ENCODE measurements at regions not wholly inside any gene's neighbourhood (a gene's known extent, or its start where the extent isn't known, plus 50 kb on each side); places are given as distances from the start of the nearest gene placed in this dataset.
"Not testable (repeated sequence)": the region's sequence is repeated elsewhere in the genome, so short reads cannot be mapped to it uniquely, and the experiment has no call there.

GRCh38 chr5:36739751-36740221, 133.4 kb downstream of the SLC1A3 start:
- DNase-seq: peak; percentile 90 to 96

- DNase-seq: peak; percentile 87 to 89
Observed at GRCh38 chr5:36740259-36740898, 134.0 kb downstream of the SLC1A3 start.

- peak; percentile 60 to 78 for DNase-seq
Observed at GRCh38 chr5:36741128-36741527, 134.7 kb downstream of the SLC1A3 start.

GRCh38 chr5:36743891-36744772, 132.4 kb upstream of the NIPBL start:
- DNase-seq: peak; percentile 96 to 99

- DNase-seq: peak; percentile 100
Observed at GRCh38 chr5:36744773-36745589, 131.6 kb upstream of the NIPBL start.

- not testable (repeated sequence) for DNase-seq
Observed at GRCh38 chr5:36747794-36748193, 128.8 kb upstream of the NIPBL start.

GRCh38 chr5:36751886-36752285, 124.7 kb upstream of the NIPBL start:
- DNase-seq: peak in 1 of 2 experiments; percentile 30

- no peak for DNase-seq
Observed at GRCh38 chr5:36755342-36755741, 121.2 kb upstream of the NIPBL start.

- no peak for DNase-seq
Observed at GRCh38 chr5:36755920-36756488, 120.6 kb upstream of the NIPBL start.

GRCh38 chr5:36756848-36757247, 119.7 kb upstream of the NIPBL start:
- no peak for DNase-seq

- DNase-seq: no peak
Observed at GRCh38 chr5:36759117-36759516, 117.5 kb upstream of the NIPBL start.

- DNase-seq: no peak
Observed at GRCh38 chr5:36763454-36763853, 113.1 kb upstream of the NIPBL start.

GRCh38 chr5:36765876-36766275, 110.7 kb upstream of the NIPBL start:
- DNase-seq: no peak

GRCh38 chr5:36766981-36767380, 109.6 kb upstream of the NIPBL start:
- DNase-seq: no peak

- DNase-seq: no peak
Observed at GRCh38 chr5:36768450-36768849, 108.1 kb upstream of the NIPBL start.

GRCh38 chr5:36769129-36769770, 107.3 kb upstream of the NIPBL start:
- no peak for DNase-seq

- DNase-seq: no peak
Observed at GRCh38 chr5:36770125-36770524, 106.4 kb upstream of the NIPBL start.

GRCh38 chr5:36772276-36773140, 104.1 kb upstream of the NIPBL start:
- peak; percentile 46 to 53 for DNase-seq

- peak; percentile 44 to 87 for DNase-seq
Observed at GRCh38 chr5:36777105-36777757, 99.3 kb upstream of the NIPBL start.

GRCh38 chr5:36778336-36778735, 98.2 kb upstream of the NIPBL start:
- DNase-seq: no peak

- DNase-seq: not testable (repeated sequence)
Observed at GRCh38 chr5:36782612-36783011, 94.0 kb upstream of the NIPBL start.
